HEK293 (cell line): ENCODE measurements at regions not wholly inside any gene's neighbourhood (a gene's known extent, or its start where the extent isn't known, plus 50 kb on each side); places are given as distances from the start of the nearest gene placed in this dataset.
A peak's percentile ranks its signal among the peaks of the same experiment; 100 is the strongest.

Source experiments
- CTCF ChIA-PET: fragments of 350-600 bp; formaldehyde crosslinking; extraction: SDS; loops from one replicate; lab custom pipeline; 2021; ENCODE audit warnings: antibody characterized with exemption; lab: Yijun Ruan, JAX
- POLR2A ChIA-PET: fragments of 300-600 bp; formaldehyde crosslinking; extraction: SDS; loops from one replicate; lab custom pipeline; 2020; ENCODE audit warnings: antibody characterized with exemption, inconsistent platforms; lab: Yijun Ruan, JAX
- H3K27ac ChIP-seq: fragments of 200-500 bp; sonication (Bioruptor generic); 2 replicates; pipeline ENCODE4 v1.5.1; 2014; ENCODE audit warnings: low read depth, low read length, control low read depth, inconsistent platforms; ENCODE audit errors: extremely low read depth
- H3K36me3 ChIP-seq, 2 experiments: fragments of 200-500 bp in 1 of 2; sonication (Bioruptor generic) in 1 of 2; 1 replicate in 1 of 2; 2 replicates in 1 of 2; pipeline ENCODE4 v1.5.1; 2014 to 2017; ENCODE audit warnings: inconsistent platforms in 2 of 2, low read length in 2 of 2; ENCODE audit not compliant: control insufficient read depth in 2 of 2, insufficient read depth in 1 of 2
- H3K4me1 ChIP-seq: fragments of 200-500 bp; sonication (Bioruptor generic); 2 replicates; pipeline ENCODE4 v1.5.1; 2014; ENCODE audit warnings: mild to moderate bottlenecking, low read length, inconsistent platforms; ENCODE audit not compliant: control insufficient read depth, insufficient read depth
- H3K4me3 ChIP-seq: 2 replicates; pipeline ENCODE4 v1.5.1; 2011; ENCODE audit warnings: low read depth, mild to moderate bottlenecking, control low read depth, low read length, moderate library complexity
- H3K9me3 ChIP-seq: fragments of 200-500 bp; sonication (Bioruptor generic); 2 replicates; pipeline ENCODE4 v1.5.1; 2014; ENCODE audit warnings: low read depth, low read length, inconsistent platforms; ENCODE audit not compliant: control insufficient read depth, insufficient read depth
- EGR2 ChIP-seq: fragments of 450-650 bp; formaldehyde crosslinking; IDR thresholded peaks from 2 replicates; pipeline ENCODE4 v1.5.1; 2016; ENCODE audit warnings: low read depth, missing biosample characterization, missing genetic modification characterization
- GLIS1 ChIP-seq: fragments of 450-650 bp; formaldehyde crosslinking; IDR thresholded peaks from 2 replicates; pipeline ENCODE4 v1.5.1; 2016; ENCODE audit warnings: missing biosample characterization, missing genetic modification characterization
- HOXC10 ChIP-seq: sonication (generic); formaldehyde crosslinking; IDR thresholded peaks from 2 replicates; pipeline ENCODE4 v1.8.1; 2023; ENCODE audit warnings: mild to moderate bottlenecking, missing genetic modification reagents
- KLF1 ChIP-seq: fragments of 450-650 bp; formaldehyde crosslinking; IDR thresholded peaks from 2 replicates; pipeline ENCODE4 v1.5.1; 2016; ENCODE audit warnings: missing biosample characterization, missing genetic modification characterization
- KLF10 ChIP-seq: fragments of 450-650 bp; IDR thresholded peaks from 2 replicates; pipeline ENCODE4 v1.5.1; 2018; ENCODE audit warnings: missing biosample characterization, mild to moderate bottlenecking, missing genetic modification characterization
- PRDM1 ChIP-seq: fragments of 450-650 bp; formaldehyde crosslinking; IDR thresholded peaks from 2 replicates; pipeline ENCODE4; 2016; ENCODE audit warnings: missing biosample characterization, missing genetic modification characterization
- WT1 ChIP-seq: fragments of 450-650 bp; formaldehyde crosslinking; IDR thresholded peaks from 2 replicates; pipeline ENCODE4 v1.5.1; 2016; ENCODE audit warnings: missing biosample characterization, missing genetic modification characterization
- YY2 ChIP-seq: fragments of 450-650 bp; formaldehyde crosslinking; IDR thresholded peaks from 2 replicates; pipeline ENCODE4 v1.5.1; 2016; ENCODE audit warnings: missing biosample characterization, missing genetic modification characterization
- ZBTB17 ChIP-seq: fragments of 450-650 bp; formaldehyde crosslinking; IDR thresholded peaks from 2 replicates; pipeline ENCODE4 v1.5.1; 2016; ENCODE audit warnings: missing biosample characterization, missing genetic modification characterization
- ZNF214 ChIP-seq: fragments of 450-650 bp; formaldehyde crosslinking; IDR thresholded peaks from 2 replicates; pipeline ENCODE4 v1.5.1; 2017; ENCODE audit warnings: missing biosample characterization, mild to moderate bottlenecking, missing genetic modification characterization, borderline replicate concordance
- ZNF311 ChIP-seq: fragments of 450-650 bp; formaldehyde crosslinking; IDR thresholded peaks from 2 replicates; pipeline ENCODE4 v1.5.1; 2017; ENCODE audit warnings: missing biosample characterization, missing genetic modification characterization, borderline replicate concordance
- ZNF341 ChIP-seq: fragments of 450-650 bp; formaldehyde crosslinking; IDR thresholded peaks from 2 replicates; pipeline ENCODE4; 2016; ENCODE audit warnings: low read depth, missing biosample characterization, missing genetic modification characterization
- ZNF366 ChIP-seq: fragments of 450-650 bp; formaldehyde crosslinking; conservative IDR thresholded peaks from 2 replicates; pipeline ENCODE4 v1.5.1; 2016; ENCODE audit warnings: missing biosample characterization, missing genetic modification characterization
- ZNF48 ChIP-seq: fragments of 450-650 bp; formaldehyde crosslinking; IDR thresholded peaks from 2 replicates; pipeline ENCODE4 v1.5.1; 2016; ENCODE audit warnings: missing biosample characterization, missing genetic modification characterization
- ZNF654 ChIP-seq: fragments of 450-650 bp; formaldehyde crosslinking; IDR thresholded peaks from 2 replicates; pipeline ENCODE4 v1.5.1; 2016; ENCODE audit warnings: low read depth, missing biosample characterization, missing genetic modification characterization
- ZSCAN30 ChIP-seq: fragments of 450-650 bp; IDR thresholded peaks from 2 replicates; pipeline ENCODE4 v1.5.1; 2018; ENCODE audit warnings: missing biosample characterization, mild to moderate bottlenecking, missing genetic modification characterization, moderate library complexity
- TF ChIP-seq, protein P1 (sequence below): fragments of 450-650 bp; formaldehyde crosslinking; IDR thresholded peaks from 2 replicates; pipeline ENCODE4 v1.5.1; 2016; ENCODE audit warnings: missing biosample characterization, missing genetic modification characterization
- TF ChIP-seq, protein P2 (sequence below): fragments of 450-650 bp; formaldehyde crosslinking; IDR thresholded peaks from 2 replicates; pipeline ENCODE4 v1.5.1; 2016; ENCODE audit warnings: missing biosample characterization, missing genetic modification characterization
- TF ChIP-seq, protein P3 (sequence below): fragments of 450-650 bp; formaldehyde crosslinking; IDR thresholded peaks from 2 replicates; pipeline ENCODE4 v1.5.1; 2016; ENCODE audit warnings: missing biosample characterization, missing genetic modification characterization
- TF ChIP-seq, protein P4 (sequence below): fragments of 450-650 bp; formaldehyde crosslinking; IDR thresholded peaks from 2 replicates; pipeline ENCODE4 v1.5.1; 2016; ENCODE audit warnings: missing biosample characterization, missing genetic modification characterization
- TF ChIP-seq, protein P5 (sequence below): fragments of 450-650 bp; formaldehyde crosslinking; IDR thresholded peaks from 2 replicates; pipeline ENCODE4 v1.5.1; 2017; ENCODE audit warnings: missing biosample characterization, missing genetic modification characterization
- TF ChIP-seq, protein P6 (sequence below): fragments of 450-650 bp; formaldehyde crosslinking; IDR thresholded peaks from 2 replicates; pipeline ENCODE4 v1.5.1; 2016; ENCODE audit warnings: missing biosample characterization, missing genetic modification characterization

DNA sequence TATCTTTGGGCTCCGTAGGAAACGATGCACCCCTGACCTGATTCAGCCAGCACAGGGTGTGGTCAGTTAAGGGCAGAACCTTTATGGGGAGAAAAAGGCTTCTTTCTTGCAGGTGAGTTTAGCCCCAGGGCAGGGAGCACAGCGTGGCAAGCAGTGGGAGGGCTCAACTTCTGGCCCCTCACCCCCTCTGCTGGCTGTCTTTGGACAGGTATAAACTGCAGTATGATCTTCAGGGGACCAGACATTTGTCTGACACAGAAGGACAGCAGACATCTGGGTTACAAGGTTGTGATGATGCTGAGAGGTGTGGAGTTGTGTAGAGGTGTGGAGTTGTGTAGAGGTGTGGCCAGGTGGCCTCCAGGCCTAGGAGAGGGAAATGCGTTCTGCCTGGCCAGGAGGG lies 324.0 kb upstream of the PLET1 start:
- no peaks in the 10 kb centered on the region for H3K9me3 ChIP-seq
- H3K36me3 ChIP-seq: no peaks in the 10 kb centered on the region
- H3K27ac ChIP-seq: no peak overlapping the region
- CTCF ChIA-PET: interaction anchor here (0.6 to 2.5 kb wide), 7 partner anchors 130 to 708 kb away, joined by 3 to 10 read pairs (median 6); no protein-coding TSS in a partner anchor
- POLR2A ChIA-PET: no interaction called here
- no peak overlapping the region for H3K4me3 ChIP-seq
- H3K4me1 ChIP-seq: no peaks in the 10 kb centered on the region
- TF ChIP-seq, protein P1, sequence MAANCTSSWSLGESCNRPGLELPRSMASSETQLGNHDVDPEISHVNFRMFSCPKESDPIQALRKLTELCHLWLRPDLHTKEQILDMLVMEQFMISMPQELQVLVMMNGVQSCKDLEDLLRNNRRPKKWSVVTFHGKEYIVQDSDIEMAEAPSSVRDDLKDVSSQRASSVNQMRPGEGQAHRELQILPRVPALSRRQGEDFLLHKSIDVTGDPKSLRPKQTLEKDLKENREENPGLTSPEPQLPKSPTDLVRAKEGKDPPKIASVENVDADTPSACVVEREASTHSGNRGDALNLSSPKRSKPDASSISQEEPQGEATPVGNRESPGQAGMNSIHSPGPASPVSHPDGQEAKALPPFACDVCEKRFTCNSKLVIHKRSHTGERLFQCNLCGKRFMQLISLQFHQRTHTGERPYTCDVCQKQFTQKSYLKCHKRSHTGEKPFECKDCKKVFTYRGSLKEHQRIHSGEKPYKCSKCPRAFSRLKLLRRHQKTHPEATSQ (tag by site-specific recombination): no peak
- TF ChIP-seq ZNF311 (tag by site-specific recombination) (no peak), GLIS1 (tag by site-specific recombination) (no peak), WT1 (tag by site-specific recombination) (no peak), HOXC10 (CRISPR knock-in tag) (no peak), ZNF214 (tag by site-specific recombination) (no peak), ZNF654 (0 out of 2 replicates have a peak, but pooled peaks have one; percentile 7), ZNF341 (tag by site-specific recombination) (no peak)
- TF ChIP-seq, protein P2, sequence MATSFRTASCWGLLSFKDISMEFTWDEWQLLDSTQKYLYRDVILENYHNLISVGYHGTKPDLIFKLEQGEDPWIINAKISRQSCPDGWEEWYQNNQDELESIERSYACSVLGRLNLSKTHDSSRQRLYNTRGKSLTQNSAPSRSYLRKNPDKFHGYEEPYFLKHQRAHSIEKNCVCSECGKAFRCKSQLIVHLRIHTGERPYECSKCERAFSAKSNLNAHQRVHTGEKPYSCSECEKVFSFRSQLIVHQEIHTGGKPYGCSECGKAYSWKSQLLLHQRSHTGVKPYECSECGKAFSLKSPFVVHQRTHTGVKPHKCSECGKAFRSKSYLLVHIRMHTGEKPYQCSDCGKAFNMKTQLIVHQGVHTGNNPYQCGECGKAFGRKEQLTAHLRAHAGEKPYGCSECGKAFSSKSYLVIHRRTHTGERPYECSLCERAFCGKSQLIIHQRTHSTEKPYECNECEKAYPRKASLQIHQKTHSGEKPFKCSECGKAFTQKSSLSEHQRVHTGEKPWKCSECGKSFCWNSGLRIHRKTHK (tag by site-specific recombination): no peak
- TF ChIP-seq, protein P3, sequence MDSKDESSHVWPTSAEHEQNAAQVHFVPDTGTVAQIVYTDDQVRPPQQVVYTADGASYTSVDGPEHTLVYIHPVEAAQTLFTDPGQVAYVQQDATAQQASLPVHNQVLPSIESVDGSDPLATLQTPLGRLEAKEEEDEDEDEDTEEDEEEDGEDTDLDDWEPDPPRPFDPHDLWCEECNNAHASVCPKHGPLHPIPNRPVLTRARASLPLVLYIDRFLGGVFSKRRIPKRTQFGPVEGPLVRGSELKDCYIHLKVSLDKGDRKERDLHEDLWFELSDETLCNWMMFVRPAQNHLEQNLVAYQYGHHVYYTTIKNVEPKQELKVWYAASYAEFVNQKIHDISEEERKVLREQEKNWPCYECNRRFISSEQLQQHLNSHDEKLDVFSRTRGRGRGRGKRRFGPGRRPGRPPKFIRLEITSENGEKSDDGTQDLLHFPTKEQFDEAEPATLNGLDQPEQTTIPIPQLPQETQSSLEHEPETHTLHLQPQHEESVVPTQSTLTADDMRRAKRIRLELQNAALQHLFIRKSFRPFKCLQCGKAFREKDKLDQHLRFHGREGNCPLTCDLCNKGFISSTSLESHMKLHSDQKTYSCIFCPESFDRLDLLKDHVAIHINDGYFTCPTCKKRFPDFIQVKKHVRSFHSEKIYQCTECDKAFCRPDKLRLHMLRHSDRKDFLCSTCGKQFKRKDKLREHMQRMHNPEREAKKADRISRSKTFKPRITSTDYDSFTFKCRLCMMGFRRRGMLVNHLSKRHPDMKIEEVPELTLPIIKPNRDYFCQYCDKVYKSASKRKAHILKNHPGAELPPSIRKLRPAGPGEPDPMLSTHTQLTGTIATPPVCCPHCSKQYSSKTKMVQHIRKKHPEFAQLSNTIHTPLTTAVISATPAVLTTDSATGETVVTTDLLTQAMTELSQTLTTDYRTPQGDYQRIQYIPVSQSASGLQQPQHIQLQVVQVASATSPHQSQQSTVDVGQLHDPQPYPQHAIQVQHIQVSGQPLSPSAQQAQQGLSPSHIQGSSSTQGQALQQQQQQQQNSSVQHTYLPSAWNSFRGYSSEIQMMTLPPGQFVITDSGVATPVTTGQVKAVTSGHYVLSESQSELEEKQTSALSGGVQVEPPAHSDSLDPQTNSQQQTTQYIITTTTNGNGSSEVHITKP: no peak
- TF ChIP-seq, protein P4, sequence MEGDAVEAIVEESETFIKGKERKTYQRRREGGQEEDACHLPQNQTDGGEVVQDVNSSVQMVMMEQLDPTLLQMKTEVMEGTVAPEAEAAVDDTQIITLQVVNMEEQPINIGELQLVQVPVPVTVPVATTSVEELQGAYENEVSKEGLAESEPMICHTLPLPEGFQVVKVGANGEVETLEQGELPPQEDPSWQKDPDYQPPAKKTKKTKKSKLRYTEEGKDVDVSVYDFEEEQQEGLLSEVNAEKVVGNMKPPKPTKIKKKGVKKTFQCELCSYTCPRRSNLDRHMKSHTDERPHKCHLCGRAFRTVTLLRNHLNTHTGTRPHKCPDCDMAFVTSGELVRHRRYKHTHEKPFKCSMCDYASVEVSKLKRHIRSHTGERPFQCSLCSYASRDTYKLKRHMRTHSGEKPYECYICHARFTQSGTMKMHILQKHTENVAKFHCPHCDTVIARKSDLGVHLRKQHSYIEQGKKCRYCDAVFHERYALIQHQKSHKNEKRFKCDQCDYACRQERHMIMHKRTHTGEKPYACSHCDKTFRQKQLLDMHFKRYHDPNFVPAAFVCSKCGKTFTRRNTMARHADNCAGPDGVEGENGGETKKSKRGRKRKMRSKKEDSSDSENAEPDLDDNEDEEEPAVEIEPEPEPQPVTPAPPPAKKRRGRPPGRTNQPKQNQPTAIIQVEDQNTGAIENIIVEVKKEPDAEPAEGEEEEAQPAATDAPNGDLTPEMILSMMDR (tag by site-specific recombination): peak; percentile 21; the same call in 1 of the 2 replicates

DNA sequence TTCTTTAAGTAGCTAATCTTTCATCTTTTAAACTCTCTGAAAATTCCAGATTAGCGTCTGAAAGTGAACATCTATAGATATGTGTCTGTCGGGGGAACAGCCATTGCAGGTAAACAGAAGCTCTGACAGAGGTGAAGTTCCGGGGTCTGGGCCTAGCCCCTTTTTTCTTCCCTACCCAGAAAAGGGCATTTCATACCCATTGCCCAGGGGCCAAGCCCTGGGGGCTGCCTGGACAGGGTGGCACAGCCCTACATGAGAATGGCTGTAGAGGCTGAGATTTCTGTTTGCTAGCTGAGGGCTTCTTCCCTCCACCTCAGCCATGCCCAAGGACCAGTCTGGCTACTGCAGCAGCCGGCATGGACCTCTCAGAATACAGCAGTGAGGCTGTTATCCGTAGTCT lies 327.0 kb upstream of the PLET1 start:
- CTCF ChIA-PET: interaction anchor here (0.5 to 4.7 kb wide), 55 partner anchors 9 to 1468 kb away, joined by 3 to 80 read pairs (median 4); partner anchors contain the start of gene NCAM1
- H3K9me3 ChIP-seq: no peaks in the 10 kb centered on the region
- no peaks in the 10 kb centered on the region for H3K36me3 ChIP-seq
- POLR2A ChIA-PET: interaction anchor here (1.4 kb wide), 1 partner anchor 197 kb away, joined by 8 read pairs; no protein-coding TSS in a partner anchor
- no peak overlapping the region for H3K4me3 ChIP-seq
- H3K27ac ChIP-seq: no peak overlapping the region
- no peaks in the 10 kb centered on the region for H3K4me1 ChIP-seq
- TF ChIP-seq ZBTB17 (tag by site-specific recombination): no peak
- no peak for TF ChIP-seq ZNF366 (tag by site-specific recombination)
- no peak for TF ChIP-seq YY2
- no peak for TF ChIP-seq KLF10 (tag by site-specific recombination)
- TF ChIP-seq ZSCAN30 (tag by site-specific recombination): no peak
- no peak for TF ChIP-seq EGR2
- TF ChIP-seq, protein P5, sequence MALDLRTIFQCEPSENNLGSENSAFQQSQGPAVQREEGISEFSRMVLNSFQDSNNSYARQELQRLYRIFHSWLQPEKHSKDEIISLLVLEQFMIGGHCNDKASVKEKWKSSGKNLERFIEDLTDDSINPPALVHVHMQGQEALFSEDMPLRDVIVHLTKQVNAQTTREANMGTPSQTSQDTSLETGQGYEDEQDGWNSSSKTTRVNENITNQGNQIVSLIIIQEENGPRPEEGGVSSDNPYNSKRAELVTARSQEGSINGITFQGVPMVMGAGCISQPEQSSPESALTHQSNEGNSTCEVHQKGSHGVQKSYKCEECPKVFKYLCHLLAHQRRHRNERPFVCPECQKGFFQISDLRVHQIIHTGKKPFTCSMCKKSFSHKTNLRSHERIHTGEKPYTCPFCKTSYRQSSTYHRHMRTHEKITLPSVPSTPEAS: no peak
- no peak for TF ChIP-seq ZNF48 (tag by site-specific recombination)
- TF ChIP-seq PRDM1 (tag by site-specific recombination): no peak
- TF ChIP-seq, protein P6, sequence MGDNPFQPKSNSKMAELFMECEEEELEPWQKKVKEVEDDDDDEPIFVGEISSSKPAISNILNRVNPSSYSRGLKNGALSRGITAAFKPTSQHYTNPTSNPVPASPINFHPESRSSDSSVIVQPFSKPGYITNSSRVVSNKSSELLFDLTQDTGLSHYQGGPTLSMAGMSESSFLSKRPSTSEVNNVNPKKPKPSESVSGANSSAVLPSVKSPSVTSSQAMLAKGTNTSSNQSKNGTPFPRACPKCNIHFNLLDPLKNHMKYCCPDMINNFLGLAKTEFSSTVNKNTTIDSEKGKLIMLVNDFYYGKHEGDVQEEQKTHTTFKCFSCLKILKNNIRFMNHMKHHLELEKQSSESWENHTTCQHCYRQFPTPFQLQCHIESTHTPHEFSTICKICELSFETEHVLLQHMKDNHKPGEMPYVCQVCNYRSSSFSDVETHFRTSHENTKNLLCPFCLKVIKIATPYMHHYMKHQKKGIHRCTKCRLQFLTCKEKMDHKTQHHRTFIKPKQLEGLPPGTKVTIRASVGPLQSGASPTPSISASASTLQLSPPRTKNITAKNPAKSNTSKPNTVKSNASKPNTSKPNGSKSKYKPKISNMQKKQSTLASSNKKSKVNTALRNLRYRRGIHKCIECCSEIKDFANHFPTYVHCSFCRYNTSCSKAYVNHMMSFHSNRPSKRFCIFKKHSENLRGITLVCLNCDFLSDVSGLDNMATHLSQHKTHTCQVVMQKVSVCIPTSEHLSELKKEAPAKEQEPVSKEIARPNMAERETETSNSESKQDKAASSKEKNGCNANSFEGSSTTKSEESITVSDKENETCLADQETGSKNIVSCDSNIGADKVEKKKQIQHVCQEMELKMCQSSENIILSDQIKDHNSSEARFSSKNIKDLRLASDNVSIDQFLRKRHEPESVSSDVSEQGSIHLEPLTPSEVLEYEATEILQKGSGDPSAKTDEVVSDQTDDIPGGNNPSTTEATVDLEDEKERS (tag by site-specific recombination): no peak
- TF ChIP-seq KLF1 (tag by site-specific recombination): no peak
